ENCODE measurements at regions not wholly inside any gene's neighbourhood (a gene's known extent, or its start where the extent isn't known, plus 50 kb on each side); places are given as distances from the start of the nearest gene placed in this dataset.

DNA sequence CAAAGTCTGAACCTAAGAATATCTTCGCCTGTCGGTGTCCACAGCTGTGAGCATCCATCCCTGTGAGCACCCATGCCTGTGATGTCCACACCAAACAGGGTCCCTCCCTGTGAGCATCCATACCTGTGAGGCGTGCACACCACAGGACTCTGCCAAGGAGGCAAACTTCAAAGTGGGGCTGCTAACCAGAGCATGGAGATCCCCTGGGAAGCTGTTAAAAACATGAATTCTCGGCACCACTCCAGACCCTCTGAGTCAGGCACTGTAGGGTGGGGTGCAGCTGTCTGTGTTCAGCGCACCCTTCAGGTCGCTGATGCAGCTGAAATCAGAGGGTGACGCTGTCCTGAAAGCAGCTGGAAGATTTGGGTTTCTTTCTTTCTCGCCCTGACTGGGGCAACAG is 85.4 kb upstream of the NXT1 start:
- in situ Hi-C loops (cut with HindIII; ENCODE audit: low sequenced_read_pairs): no loop called here
- DNase-seq (ENCODE audit: low read depth): no peak
- TF ChIP-seq CTCF (IDR thresholded peaks at IDR 0.05; ENCODE audit: low read depth, low read length, missing control alignments): no peak
- H3K4me3 ChIP-seq (ENCODE audit: low read depth, low read length): no peak overlapping the region

- DNase-seq (ENCODE audit: low read depth): no peak
- no peak overlapping the region for H3K4me3 ChIP-seq (ENCODE audit: low read depth, low read length)
- no peak for TF ChIP-seq CTCF (IDR thresholded peaks at IDR 0.05; ENCODE audit: low read depth, low read length, missing control alignments)
- in situ Hi-C loops (cut with HindIII; ENCODE audit: low sequenced_read_pairs): no loop called here
These were observed 86.0 kb upstream of the NXT1 start for GRCh38 chr20:23264545-23264944.

- H3K4me3 ChIP-seq (ENCODE audit: low read depth, low read length): no peak overlapping the region
- TF ChIP-seq CTCF (IDR thresholded peaks at IDR 0.05; ENCODE audit: low read depth, low read length, missing control alignments): no peak
- DNase-seq (ENCODE audit: low read depth): no peak
- in situ Hi-C loops (cut with HindIII; ENCODE audit: low sequenced_read_pairs): no loop called here
These were observed 90.3 kb upstream of the NXT1 start for GRCh38 chr20:23260181-23260840.

DNA sequence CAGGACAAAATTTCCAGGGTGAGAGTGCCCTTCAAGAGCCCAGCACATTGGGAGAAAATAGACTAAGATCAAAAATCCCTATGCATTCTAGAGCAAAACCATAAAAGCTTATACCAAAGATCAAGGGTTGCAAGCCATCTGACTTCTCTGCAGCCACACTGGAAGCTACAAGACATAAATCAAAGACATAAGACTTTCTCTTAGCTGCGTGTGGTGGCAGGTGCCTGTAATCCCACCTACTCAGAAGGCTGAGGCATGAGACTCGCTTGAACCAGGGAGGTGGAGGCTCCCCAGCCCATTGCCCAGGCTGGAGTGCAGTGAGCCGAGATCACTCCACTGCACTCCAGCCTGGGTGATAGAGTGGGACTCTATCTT is 91.9 kb upstream of the NXT1 start:
- H3K4me3 ChIP-seq (ENCODE audit: low read depth, low read length): no peak overlapping the region
- TF ChIP-seq CTCF (IDR thresholded peaks at IDR 0.05; ENCODE audit: low read depth, low read length, missing control alignments): no peak

DNA sequence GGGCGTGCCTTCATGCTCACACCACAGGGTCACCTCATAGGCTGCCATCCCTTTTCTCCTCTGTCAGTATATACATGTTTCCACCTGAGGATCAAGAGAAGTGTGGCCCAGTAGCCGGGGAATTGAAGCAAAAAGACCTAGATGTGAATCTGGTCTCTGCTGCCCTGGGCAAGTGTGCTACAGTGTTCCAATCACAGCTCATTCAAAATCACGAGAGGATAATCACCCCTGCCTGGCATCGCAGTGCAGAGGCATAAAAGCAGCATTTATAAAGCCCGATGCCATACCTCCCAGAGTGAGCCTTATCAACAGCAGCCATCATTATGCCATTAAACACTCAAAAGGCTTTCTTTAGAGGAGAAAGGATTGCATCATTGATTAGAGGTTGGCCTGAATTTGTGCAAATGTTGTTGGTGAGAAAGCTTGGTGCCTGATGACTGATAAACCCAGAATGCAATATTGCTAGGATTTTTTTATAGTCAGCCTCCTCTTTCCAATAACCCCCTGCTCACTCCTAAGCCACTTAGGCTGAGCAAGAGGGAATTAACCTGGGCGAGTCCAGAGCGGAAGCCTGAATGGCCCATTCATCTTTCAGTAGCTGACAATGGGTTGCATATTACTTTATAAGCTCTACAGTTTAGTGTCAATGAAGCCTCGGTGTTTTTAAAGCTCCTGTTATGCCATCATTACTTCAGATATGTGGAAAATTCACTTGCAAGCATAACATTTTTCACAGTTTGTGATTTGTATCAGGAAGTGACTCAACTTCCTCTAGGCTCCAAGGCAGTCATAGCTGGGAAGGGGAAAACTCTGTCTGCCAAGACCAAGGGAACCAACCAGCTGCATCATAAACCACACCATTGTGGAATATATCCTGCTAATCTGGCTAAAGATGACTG is 92.5 kb upstream of the NXT1 start:
- H3K4me3 ChIP-seq (ENCODE audit: low read depth, low read length): no peak overlapping the region
- in situ Hi-C loops (cut with HindIII; ENCODE audit: low sequenced_read_pairs): no loop called here
- no peak for TF ChIP-seq CTCF (IDR thresholded peaks at IDR 0.05; ENCODE audit: low read depth, low read length, missing control alignments)
- peak; percentile 63 for DNase-seq (ENCODE audit: low read depth)

More for the DNA sequence above, 91.9 kb upstream of the NXT1 start:
- in situ Hi-C loops (cut with HindIII; ENCODE audit: low sequenced_read_pairs): no loop called here
- no peak for DNase-seq (ENCODE audit: low read depth)

GRCh38 chr20:23257106-23257761 is 93.4 kb upstream of the NXT1 start:
- in situ Hi-C loops (cut with HindIII; ENCODE audit: low sequenced_read_pairs): no loop called here
- no peak for DNase-seq (ENCODE audit: low read depth)
- no peak overlapping the region for H3K4me3 ChIP-seq (ENCODE audit: low read depth, low read length)
- no peak for TF ChIP-seq CTCF (IDR thresholded peaks at IDR 0.05; ENCODE audit: low read depth, low read length, missing control alignments)

All from astrocyte of the cerebellum (primary cell).